GM18907 (cell line): ENCODE measurements at regions not wholly inside any gene's neighbourhood (a gene's known extent, or its start where the extent isn't known, plus 50 kb on each side); places are given as distances from the start of the nearest gene placed in this dataset.

Experiments
- ATAC-seq: cut with Tn5 transposase; IDR thresholded peaks from one replicate; pipeline ENCODE4 v1.9.1; 2021; ENCODE audit warnings: mild to moderate bottlenecking, moderate library complexity; ENCODE audit not compliant: unreplicated experiment

DNA sequence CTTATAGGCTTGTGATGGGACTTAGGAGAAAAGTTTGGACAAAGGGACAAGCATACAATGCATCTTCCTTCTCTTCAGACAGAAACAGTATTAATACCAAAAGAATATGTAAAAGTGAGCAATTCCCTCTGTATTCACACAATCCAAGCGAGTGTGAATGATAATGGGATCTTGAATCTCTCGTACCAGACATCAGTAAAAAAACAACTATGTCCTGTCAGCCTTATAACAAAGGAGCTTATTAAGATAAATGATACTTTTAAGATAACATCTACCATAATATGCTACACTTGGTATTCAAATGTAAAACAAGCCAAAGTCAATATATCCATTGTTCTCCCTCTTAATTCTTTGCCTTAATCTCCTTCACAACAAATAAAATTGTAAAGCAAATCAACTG, 288.6 kb upstream of the CNTN6 start:
- ATAC-seq: no peak

GRCh38 chr3:805326-805725, 287.5 kb upstream of the CNTN6 start:
- ATAC-seq: no peak

DNA sequence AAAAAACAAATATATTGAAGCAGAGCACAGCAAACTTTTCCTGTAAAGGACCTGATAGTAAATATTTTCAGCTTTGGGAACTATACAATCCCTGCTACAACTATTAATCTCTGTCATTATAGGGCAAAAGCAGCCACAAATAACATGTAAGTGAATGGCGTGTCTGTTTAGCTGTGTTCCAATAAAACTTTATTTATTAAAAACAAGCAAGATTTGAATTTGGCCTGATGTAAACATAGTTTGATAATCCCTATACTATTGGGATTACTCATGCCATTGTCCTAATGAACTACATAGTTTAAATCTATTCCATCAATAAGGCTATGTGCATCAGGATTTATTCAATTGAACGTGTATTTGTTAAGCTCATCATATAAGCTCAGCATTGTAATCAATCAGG, 286.8 kb upstream of the CNTN6 start:
- ATAC-seq: no peak

GRCh38 chr3:816605-817004, 276.2 kb upstream of the CNTN6 start:
- no peak for ATAC-seq

GRCh38 chr3:834679-835078, 258.1 kb upstream of the CNTN6 start:
- no peak for ATAC-seq

DNA sequence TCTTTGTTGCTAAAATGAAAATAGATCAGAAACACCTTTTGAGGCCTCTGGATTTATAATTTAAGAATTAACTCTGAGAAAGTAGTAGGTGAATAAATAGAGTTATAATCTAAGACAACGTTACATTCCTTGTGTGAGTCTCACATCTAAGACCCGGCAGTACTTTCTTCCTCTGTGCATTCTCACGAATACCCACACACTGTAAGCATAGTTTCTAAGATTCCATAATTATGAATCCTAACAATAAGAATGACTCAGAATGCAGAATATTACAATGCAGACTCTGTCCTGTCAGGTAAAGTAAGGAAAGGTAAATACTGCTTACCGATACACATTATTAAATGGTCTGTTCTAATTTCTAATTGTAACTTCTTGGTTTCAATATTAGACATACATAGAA, 257.7 kb upstream of the CNTN6 start:
- ATAC-seq: no peak

GRCh38 chr3:839981-840380, 252.8 kb upstream of the CNTN6 start:
- no peak for ATAC-seq

GRCh38 chr3:851098-851790, 241.6 kb upstream of the CNTN6 start:
- ATAC-seq: peak; percentile 96

DNA sequence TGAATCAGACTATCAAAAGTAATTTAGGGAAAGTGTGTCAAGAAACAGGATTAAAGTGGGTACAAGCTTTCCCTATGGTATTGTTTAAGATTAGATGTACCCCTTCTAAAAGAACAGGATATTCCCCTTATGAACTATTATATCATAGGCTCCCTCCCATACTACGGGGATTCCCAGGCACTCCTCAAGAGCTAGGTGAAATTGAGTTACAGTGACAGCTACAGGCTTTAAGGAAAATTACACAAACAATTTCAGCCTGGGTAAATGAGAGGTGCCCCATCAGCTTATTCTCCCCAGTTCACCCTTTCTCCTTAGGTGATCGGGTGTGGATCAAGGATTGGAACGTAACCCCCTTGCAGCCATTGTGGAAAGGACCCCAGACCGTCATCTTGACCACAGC, 240.8 kb upstream of the CNTN6 start:
- no peak for ATAC-seq

DNA sequence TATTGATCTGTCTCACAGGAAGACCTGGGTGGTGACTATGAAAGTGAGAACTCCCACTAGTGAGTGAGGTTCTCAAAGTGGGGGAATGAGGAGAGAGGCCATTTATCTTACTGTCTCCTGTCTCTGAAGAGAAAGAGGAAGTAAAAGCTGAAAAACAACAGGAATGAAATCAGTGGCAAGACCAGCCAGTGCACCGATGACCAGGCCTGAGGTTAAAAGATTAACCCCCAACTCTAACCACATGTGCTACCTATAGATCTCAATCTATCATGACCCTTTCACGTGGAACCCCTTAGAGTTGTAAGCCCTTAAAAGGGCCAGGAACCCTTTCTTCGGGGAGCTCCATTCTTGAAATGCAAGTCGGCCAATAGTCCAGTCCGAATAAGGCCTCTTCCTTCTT, 239.3 kb upstream of the CNTN6 start:
- ATAC-seq: no peak

GRCh38 chr3:859135-859534, 233.7 kb upstream of the CNTN6 start:
- ATAC-seq: no peak

GRCh38 chr3:861721-862120, 231.1 kb upstream of the CNTN6 start:
- ATAC-seq: no peak

DNA sequence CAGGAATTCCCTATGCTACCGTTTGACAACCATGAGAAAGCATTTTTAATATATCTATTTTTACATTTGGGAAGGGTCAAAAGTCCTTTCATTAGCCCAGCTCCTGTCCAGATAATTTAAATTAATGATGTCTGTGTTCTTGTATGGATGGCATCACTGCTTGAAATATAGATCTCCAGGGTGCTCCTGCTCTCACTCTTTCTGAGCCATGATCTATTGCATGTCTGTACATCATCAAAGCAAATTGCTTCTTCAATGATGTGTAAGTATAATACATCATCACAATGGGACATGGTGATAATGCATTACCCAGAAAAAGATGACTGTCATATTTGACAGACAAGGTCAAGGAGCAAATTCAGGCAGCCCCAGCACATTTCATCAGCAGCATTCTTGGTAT, 223.6 kb upstream of the CNTN6 start:
- ATAC-seq: no peak

GRCh38 chr3:869734-870133, 223.1 kb upstream of the CNTN6 start:
- ATAC-seq: no peak

GRCh38 chr3:871651-872050, 221.2 kb upstream of the CNTN6 start:
- ATAC-seq: no peak

- ATAC-seq: no peak
These were observed 215.8 kb upstream of the CNTN6 start for GRCh38 chr3:877001-877400.

- no peak for ATAC-seq
These were observed 214.1 kb upstream of the CNTN6 start for GRCh38 chr3:878746-879145.

GRCh38 chr3:880371-880770, 212.5 kb upstream of the CNTN6 start:
- ATAC-seq: no peak

DNA sequence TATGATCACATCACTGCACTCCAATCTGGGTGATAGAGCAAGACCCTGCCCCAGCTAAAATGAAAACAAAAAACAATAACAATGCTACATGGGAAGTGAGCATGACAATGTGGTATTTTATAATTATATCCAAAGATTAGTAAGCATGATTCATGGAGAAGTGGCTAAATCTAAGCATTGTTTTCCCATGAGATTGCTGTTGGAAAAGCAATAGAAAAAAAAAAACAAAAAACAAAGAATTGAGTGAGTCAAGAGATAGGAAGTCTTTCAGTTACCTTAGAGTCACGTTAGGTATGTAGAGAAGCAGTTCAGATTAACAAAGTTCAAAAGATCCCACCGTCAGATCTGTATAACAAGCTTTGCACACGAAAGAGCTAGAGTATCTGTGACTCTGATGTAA, 210.3 kb upstream of the CNTN6 start:
- ATAC-seq: no peak

DNA sequence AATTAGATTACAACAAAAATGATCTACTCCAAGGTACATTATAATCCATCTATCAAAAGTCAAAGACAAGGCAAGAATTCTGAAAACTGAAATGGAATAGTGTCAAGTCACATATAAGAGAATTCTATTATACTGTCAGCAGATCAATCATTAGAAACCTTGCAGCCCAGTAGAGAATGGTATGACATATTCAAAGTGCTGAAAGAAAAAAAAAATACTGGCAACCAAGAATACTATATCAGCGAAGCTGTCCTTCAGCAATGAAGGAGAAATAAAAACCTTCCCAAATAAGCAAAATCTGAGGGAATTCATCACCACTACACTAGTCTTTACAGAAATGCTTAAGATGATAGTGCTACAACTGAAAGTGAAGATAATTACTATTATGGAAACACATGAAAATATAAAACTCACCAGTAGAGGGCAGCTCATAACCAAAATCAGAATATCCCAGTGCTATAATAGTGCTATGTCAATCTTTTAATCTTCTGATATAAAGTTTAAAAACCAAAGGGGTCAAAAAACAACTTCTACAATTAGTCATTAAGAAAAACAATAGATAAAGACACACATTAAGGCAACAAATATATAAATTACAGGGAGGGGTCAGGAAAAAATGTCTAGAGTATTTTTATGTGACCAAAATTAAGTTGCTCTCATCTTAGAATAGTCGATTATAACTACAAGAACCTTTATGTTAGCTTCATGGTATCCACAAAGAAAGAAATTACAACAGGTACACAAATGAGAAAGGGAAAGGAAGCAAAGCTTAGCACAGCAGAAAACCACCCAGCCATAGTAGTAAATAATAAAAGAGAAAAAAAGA, 190.7 kb upstream of the CNTN6 start:
- ATAC-seq: peak; percentile 91

DNA sequence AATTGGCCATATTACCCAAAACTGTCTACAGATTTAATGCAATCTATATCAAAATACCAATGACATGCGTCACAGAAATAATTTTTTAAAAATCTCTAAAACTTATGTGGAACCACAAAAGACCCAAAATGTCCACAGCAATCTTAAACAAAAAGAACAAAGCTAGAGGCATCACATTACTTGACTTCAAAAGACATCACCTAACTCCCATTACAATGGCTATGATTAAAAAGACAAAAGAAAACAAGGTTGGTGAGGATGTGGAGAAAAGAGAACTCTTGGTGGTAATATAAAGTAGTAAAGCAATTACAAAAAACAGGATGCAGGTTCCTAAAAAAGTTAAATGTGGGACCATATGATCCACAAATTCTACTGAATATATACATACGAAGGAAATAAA, 187.6 kb upstream of the CNTN6 start:
- ATAC-seq: no peak

DNA sequence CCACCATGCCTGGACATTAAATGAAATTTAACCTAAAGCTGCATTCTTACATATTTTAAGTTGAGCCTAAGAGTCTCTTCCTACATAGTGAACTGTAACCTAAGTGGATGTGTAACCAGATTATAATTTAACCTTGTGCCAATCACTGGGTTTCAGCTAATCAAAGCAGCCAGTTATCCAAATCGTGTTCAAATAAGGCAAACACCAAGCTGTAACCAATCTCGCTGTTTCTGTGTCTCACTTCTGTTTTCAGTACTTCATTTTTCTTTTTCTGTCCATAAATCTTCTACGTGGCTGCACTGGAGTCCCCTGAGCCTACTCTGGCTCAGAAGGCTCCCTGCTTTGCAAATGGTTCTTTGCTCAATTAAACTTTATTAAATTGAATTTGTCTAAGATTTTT, 186.1 kb upstream of the CNTN6 start:
- no peak for ATAC-seq

GRCh38 chr3:908839-909238, 184.0 kb upstream of the CNTN6 start:
- ATAC-seq: no peak
